Pancreas (tissue), 10 donors: ENCODE measurements at regions not wholly inside any gene's neighbourhood (a gene's known extent, or its start where the extent isn't known, plus 50 kb on each side); places are given as distances from the start of the nearest gene placed in this dataset.
"Not testable (repeated sequence)": the region's sequence is repeated elsewhere in the genome, so short reads cannot be mapped to it uniquely, and the experiment has no call there.

Experiments
- ATAC-seq, 4 donors: fragments of 200-7000 bp; cut with Tn5 transposase; one replicate each; pipeline versions ENCODE4 v1.8.0 to v1.9.1; 2020; ENCODE audit warnings: mild to moderate bottlenecking in 4 of 4, moderate library complexity in 4 of 4
- DNase-seq, 6 donors: peaks; one replicate each; pipeline ENCODE4 v3.0.0-alpha.2; 2020
- FAIRE-seq: peaks from 2 replicates; lab custom pipeline; 2012; peaks lifted over from hg19 to GRCh38; lab: Jason Lieb, UNC
- H3K27ac ChIP-seq, 4 donors: fragments of 200-600 bp; sonication (generic); 1 replicate in 3 of 4; 2 replicates in 1 of 4; pipeline versions ENCODE4 v1.5.0 to v1.8.0; 2020
- H3K27me3 ChIP-seq, 4 donors: fragments of 200-600 bp; one replicate each; pipeline ENCODE4 v1.8.0; 2021
- H3K36me3 ChIP-seq, 3 donors: fragments of 200-600 bp; sonication (generic) in 1 of 3; one replicate each; pipeline versions ENCODE4 v1.5.0 to v1.8.0; 2020 to 2021
- H3K4me1 ChIP-seq, 3 donors: fragments of 200-600 bp; one replicate each; pipeline ENCODE4 v1.8.0; 2021
- H3K4me3 ChIP-seq, 4 donors: fragments of 200-600 bp; sonication (generic) in 2 of 4; one replicate each; pipeline versions ENCODE4 v1.5.0 to v1.8.0; 2020 to 2021
- H3K9me3 ChIP-seq, 4 donors: fragments of 200-600 bp; one replicate each; pipeline ENCODE4 v1.8.0; 2021
- WGBS, 2 donors: extraction: QIAGEN DNeasy Blood & Tissue Kit; methylation state at CpG; one replicate each; pipeline ENCODE4 v1.1.7; 2013; 5-methylcytosine and 5-hydroxymethylcytosine counted together
- intact Hi-C, 3 donors: fragments of 100-400 bp; cut with DNase I; formaldehyde crosslinking; loops; one replicate each; pipeline versions ENCODE4 v1.11.1 to v1.14.2; 2022
- TF ChIP-seq, protein P1 (sequence below), 4 donors: fragments of 200-600 bp; sonication (generic) in 3 of 4; IDR thresholded peaks; one replicate each; pipeline versions ENCODE4 v1.5.0 to v1.8.0; 2021; ENCODE audit warnings: antibody characterized with exemption in 4 of 4
- donor health status: healthy with polysubstance abuse.
- donor health status: DM: no; HTN: no; CAD: no; lungs with moderate emphysema.
- donor health status: DM: no; HTN: no; CAD: no.
- donor health status: control.
- donor health status: control.
- donor health status: Bipolar disorder and iron deficiency.
- donor health status: DM: yes; HTN: yes; CAD: no.
- donor health status: DM: no; HTN: no; CAD: no.
- donor health status: DM: no; HTN: no; CAD: no.
- donor health status: DM: yes; HTN: yes; CAD: no.

DNA sequence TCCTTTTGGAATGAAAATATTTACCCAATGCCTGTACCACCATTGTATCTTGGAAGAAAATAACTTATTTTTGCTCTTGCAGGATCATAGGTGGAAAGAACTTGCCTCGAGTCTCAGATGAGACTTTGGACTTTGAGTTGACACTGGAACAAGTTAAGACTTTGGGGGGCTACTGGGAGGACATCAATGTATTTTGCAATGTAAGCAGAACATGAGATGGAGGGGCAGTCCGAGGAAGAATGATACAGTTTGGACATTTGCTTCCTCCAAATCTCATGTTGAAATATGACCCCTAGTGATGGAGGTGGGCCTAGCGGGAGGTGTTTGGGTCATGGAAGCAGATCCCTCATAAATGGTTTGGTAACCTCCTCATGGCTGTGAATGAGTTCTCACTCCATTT, 1428.6 kb downstream of the ZPLD1 start:
- WGBS, 2 donors, result 74 to 88% methylated on average over 3 of the region's 3 CpGs
- Histone ChIP-seq H3K27ac (no peak overlapping the region), H3K36me3 (no peaks in the 10 kb centered on the region), H3K27me3 (no peaks in the 10 kb centered on the region), H3K9me3 (no peaks in the 10 kb centered on the region), H3K4me1 (no peaks in the 10 kb centered on the region), H3K4me3 (no peak overlapping the region)
- intact Hi-C loops, result no loop called here
- no peak for DNase-seq
- TF ChIP-seq, protein P1, sequence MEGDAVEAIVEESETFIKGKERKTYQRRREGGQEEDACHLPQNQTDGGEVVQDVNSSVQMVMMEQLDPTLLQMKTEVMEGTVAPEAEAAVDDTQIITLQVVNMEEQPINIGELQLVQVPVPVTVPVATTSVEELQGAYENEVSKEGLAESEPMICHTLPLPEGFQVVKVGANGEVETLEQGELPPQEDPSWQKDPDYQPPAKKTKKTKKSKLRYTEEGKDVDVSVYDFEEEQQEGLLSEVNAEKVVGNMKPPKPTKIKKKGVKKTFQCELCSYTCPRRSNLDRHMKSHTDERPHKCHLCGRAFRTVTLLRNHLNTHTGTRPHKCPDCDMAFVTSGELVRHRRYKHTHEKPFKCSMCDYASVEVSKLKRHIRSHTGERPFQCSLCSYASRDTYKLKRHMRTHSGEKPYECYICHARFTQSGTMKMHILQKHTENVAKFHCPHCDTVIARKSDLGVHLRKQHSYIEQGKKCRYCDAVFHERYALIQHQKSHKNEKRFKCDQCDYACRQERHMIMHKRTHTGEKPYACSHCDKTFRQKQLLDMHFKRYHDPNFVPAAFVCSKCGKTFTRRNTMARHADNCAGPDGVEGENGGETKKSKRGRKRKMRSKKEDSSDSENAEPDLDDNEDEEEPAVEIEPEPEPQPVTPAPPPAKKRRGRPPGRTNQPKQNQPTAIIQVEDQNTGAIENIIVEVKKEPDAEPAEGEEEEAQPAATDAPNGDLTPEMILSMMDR (IDR thresholded peaks at IDR 0.05), result no peak
- no peak for FAIRE-seq
- ATAC-seq, result no peak

GRCh38 chr3:103866113-103866512, 1431.3 kb downstream of the ZPLD1 start:
- Histone ChIP-seq H3K27me3 (no peaks in the 10 kb centered on the region), H3K4me1 (no peaks in the 10 kb centered on the region), H3K36me3 (no peaks in the 10 kb centered on the region), H3K9me3 (no peaks in the 10 kb centered on the region), H3K27ac (no peak overlapping the region), H3K4me3 (no peak overlapping the region)
- FAIRE-seq, result no peak
- ATAC-seq, result no peak
- 76 to 81% methylated on average over 3 of the region's 3 CpGs for WGBS, 2 donors
- intact Hi-C loops, result no loop called here
- TF ChIP-seq, protein P1 (IDR thresholded peaks at IDR 0.05), result no peak
- DNase-seq, result no peak

DNA sequence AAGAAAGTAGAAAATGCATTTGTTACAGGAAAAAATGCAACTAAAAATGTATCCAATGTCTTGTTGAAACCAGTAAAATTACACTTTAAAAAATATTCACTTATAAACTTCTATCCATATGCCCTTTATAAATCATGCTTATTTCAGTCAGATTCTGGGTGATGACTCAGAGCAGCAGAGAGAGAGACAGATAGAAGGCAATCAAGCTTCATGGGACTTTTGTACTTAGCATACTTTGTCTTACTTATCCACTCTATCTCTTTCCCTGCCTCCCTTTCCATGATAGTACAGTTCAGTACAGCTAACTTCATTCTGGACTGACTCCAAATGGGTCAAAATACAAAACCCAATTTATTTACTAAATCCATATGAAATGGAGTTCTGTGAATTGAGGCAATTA, 1438.2 kb downstream of the ZPLD1 start:
- Histone ChIP-seq H3K9me3 (no peaks in the 10 kb centered on the region), H3K4me3 (no peak overlapping the region), H3K4me1 (no peaks in the 10 kb centered on the region), H3K27me3 (no peaks in the 10 kb centered on the region), H3K27ac (no peak overlapping the region), H3K36me3 (no peaks in the 10 kb centered on the region)
- no peak for DNase-seq
- TF ChIP-seq, protein P1 (IDR thresholded peaks at IDR 0.05), result no peak
- intact Hi-C loops, result no loop called here
- ATAC-seq, result no peak
- FAIRE-seq, result no peak

- FAIRE-seq (no peak), ATAC-seq (no peak), DNase-seq (no peak)
- Histone ChIP-seq H3K27me3 (no peaks in the 10 kb centered on the region), H3K4me3 (no peak overlapping the region), H3K27ac (no peak overlapping the region), H3K4me1 (no peaks in the 10 kb centered on the region), H3K9me3 (no peaks in the 10 kb centered on the region), H3K36me3 (no peaks in the 10 kb centered on the region)
- 84 to 88% methylated on average over 2 of the region's 2 CpGs for WGBS, 2 donors
- TF ChIP-seq, protein P1 (IDR thresholded peaks at IDR 0.05), result no peak
- intact Hi-C loops, result no loop called here
Measured at GRCh38 chr3:103873897-103874545, 1439.2 kb downstream of the ZPLD1 start.

GRCh38 chr3:103881809-103882208, 1447.0 kb downstream of the ZPLD1 start:
- intact Hi-C loops, FAIRE-seq, H3K9me3 ChIP-seq, H3K4me1 ChIP-seq, H3K36me3 ChIP-seq, DNase-seq, H3K27ac ChIP-seq, ATAC-seq, H3K4me3 ChIP-seq, H3K27me3 ChIP-seq: not testable (repeated sequence)
